ENCODE measurements at regions not wholly inside any gene's neighbourhood (a gene's known extent, or its start where the extent isn't known, plus 50 kb on each side); places are given as distances from the start of the nearest gene placed in this dataset.

DNA sequence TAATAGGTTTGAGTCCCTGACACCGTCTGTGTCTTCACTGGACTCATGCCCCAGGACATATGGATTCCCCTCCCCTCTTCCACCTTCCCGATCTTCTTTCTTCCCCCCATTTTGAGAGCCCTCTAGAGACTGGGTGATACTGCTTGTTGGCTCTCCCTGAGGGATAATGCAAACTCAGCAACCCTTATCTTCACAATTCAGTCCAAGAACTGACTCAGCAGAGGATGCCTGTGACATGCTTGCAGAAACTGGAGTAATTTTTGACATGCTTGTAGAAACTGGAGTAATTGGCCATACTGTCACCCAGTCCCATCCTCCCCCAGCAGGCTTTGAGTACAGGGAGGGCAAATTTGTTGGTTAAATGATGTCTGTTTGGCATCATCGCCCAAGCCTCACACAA lies 127.6 kb upstream of the CTTNBP2NL start:
- H3K27me3 ChIP-seq (ENCODE audit: insufficient read depth): no peaks in the 10 kb centered on the region
- Mint-ChIP-seq H3K27ac (no peak overlapping the region), H3K27me3 (ENCODE audit: insufficient read depth, low read depth, poor library complexity) (no peaks in the 10 kb centered on the region), H3K4me3 (no peak overlapping the region), H3K9me3 (peaks cover 4% of the 10 kb centered on the region; the same call in 2 of the 3 replicates), H3K4me1 (no peaks in the 10 kb centered on the region; the same call in 2 of the 3 replicates), H3K36me3 (ENCODE audit: low read depth) (no peaks in the 10 kb centered on the region; the same call in 2 of the 3 replicates)
- ATAC-seq: no peak
- no peaks in the 10 kb centered on the region for H3F3A ChIP-seq (replicated peaks; ENCODE audit: low read depth)
- H3K4me2 ChIP-seq: no peak overlapping the region
- no peaks in the 10 kb centered on the region for H3K36me3 ChIP-seq (ENCODE audit: insufficient read depth)
- TF ChIP-seq, protein P1, sequence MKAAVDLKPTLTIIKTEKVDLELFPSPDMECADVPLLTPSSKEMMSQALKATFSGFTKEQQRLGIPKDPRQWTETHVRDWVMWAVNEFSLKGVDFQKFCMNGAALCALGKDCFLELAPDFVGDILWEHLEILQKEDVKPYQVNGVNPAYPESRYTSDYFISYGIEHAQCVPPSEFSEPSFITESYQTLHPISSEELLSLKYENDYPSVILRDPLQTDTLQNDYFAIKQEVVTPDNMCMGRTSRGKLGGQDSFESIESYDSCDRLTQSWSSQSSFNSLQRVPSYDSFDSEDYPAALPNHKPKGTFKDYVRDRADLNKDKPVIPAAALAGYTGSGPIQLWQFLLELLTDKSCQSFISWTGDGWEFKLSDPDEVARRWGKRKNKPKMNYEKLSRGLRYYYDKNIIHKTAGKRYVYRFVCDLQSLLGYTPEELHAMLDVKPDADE (IDR thresholded peaks at IDR 0.05): no peak
- TF ChIP-seq ZNF114 (CRISPR knock-in tag; IDR thresholded peaks at IDR 0.05) (no peak), JUNB (IDR thresholded peaks at IDR 0.05; ENCODE audit: unreplicated experiment) (no peak), POLR2AphosphoS5 (IDR thresholded peaks at IDR 0.05; ENCODE audit: low read depth) (no peak), EZH2 (IDR thresholded peaks at IDR 0.05; ENCODE audit: low read depth, unreplicated experiment) (no peak), CREB1 (CRISPR knock-in tag; IDR thresholded peaks at IDR 0.05; ENCODE audit: low read depth) (no peak), EZH2phosphoT487 (IDR thresholded peaks at IDR 0.05; ENCODE audit: unreplicated experiment) (no peak), STAT1 (IDR thresholded peaks at IDR 0.05; ENCODE audit: unreplicated experiment) (no peak), ZNF331 (CRISPR knock-in tag; IDR thresholded peaks at IDR 0.05; ENCODE audit: low read depth) (no peak), NANOG (IDR thresholded peaks at IDR 0.05; ENCODE audit: borderline replicate concordance) (no peak)
- TF ChIP-seq, protein P2, sequence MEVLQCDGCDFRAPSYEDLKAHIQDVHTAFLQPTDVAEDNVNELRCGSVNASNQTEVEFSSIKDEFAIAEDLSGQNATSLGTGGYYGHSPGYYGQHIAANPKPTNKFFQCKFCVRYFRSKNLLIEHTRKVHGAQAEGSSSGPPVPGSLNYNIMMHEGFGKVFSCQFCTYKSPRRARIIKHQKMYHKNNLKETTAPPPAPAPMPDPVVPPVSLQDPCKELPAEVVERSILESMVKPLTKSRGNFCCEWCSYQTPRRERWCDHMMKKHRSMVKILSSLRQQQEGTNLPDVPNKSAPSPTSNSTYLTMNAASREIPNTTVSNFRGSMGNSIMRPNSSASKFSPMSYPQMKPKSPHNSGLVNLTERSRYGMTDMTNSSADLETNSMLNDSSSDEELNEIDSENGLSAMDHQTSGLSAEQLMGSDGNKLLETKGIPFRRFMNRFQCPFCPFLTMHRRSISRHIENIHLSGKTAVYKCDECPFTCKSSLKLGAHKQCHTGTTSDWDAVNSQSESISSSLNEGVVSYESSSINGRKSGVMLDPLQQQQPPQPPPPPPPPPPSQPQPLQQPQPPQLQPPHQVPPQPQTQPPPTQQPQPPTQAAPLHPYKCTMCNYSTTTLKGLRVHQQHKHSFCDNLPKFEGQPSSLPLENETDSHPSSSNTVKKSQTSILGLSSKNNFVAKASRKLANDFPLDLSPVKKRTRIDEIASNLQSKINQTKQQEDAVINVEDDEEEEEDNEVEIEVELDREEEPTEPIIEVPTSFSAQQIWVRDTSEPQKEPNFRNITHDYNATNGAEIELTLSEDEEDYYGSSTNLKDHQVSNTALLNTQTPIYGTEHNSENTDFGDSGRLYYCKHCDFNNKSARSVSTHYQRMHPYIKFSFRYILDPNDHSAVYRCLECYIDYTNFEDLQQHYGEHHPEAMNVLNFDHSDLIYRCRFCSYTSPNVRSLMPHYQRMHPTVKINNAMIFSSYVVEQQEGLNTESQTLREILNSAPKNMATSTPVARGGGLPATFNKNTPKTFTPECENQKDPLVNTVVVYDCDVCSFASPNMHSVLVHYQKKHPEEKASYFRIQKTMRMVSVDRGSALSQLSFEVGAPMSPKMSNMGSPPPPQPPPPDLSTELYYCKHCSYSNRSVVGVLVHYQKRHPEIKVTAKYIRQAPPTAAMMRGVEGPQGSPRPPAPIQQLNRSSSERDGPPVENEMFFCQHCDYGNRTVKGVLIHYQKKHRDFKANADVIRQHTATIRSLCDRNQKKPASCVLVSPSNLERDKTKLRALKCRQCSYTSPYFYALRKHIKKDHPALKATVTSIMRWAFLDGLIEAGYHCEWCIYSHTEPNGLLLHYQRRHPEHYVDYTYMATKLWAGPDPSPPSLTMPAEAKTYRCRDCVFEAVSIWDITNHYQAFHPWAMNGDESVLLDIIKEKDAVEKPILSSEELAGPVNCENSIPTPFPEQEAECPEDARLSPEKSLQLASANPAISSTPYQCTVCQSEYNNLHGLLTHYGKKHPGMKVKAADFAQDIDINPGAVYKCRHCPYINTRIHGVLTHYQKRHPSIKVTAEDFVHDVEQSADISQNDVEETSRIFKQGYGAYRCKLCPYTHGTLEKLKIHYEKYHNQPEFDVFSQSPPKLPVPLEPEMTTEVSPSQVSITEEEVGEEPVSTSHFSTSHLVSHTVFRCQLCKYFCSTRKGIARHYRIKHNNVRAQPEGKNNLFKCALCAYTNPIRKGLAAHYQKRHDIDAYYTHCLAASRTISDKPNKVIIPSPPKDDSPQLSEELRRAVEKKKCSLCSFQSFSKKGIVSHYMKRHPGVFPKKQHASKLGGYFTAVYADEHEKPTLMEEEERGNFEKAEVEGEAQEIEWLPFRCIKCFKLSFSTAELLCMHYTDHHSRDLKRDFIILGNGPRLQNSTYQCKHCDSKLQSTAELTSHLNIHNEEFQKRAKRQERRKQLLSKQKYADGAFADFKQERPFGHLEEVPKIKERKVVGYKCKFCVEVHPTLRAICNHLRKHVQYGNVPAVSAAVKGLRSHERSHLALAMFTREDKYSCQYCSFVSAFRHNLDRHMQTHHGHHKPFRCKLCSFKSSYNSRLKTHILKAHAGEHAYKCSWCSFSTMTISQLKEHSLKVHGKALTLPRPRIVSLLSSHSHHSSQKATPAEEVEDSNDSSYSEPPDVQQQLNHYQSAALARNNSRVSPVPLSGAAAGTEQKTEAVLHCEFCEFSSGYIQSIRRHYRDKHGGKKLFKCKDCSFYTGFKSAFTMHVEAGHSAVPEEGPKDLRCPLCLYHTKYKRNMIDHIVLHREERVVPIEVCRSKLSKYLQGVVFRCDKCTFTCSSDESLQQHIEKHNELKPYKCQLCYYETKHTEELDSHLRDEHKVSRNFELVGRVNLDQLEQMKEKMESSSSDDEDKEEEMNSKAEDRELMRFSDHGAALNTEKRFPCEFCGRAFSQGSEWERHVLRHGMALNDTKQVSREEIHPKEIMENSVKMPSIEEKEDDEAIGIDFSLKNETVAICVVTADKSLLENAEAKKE (CRISPR knock-in tag; IDR thresholded peaks at IDR 0.05): no peak
- TF ChIP-seq, protein P3, sequence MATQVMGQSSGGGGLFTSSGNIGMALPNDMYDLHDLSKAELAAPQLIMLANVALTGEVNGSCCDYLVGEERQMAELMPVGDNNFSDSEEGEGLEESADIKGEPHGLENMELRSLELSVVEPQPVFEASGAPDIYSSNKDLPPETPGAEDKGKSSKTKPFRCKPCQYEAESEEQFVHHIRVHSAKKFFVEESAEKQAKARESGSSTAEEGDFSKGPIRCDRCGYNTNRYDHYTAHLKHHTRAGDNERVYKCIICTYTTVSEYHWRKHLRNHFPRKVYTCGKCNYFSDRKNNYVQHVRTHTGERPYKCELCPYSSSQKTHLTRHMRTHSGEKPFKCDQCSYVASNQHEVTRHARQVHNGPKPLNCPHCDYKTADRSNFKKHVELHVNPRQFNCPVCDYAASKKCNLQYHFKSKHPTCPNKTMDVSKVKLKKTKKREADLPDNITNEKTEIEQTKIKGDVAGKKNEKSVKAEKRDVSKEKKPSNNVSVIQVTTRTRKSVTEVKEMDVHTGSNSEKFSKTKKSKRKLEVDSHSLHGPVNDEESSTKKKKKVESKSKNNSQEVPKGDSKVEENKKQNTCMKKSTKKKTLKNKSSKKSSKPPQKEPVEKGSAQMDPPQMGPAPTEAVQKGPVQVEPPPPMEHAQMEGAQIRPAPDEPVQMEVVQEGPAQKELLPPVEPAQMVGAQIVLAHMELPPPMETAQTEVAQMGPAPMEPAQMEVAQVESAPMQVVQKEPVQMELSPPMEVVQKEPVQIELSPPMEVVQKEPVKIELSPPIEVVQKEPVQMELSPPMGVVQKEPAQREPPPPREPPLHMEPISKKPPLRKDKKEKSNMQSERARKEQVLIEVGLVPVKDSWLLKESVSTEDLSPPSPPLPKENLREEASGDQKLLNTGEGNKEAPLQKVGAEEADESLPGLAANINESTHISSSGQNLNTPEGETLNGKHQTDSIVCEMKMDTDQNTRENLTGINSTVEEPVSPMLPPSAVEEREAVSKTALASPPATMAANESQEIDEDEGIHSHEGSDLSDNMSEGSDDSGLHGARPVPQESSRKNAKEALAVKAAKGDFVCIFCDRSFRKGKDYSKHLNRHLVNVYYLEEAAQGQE (IDR thresholded peaks at IDR 0.05; ENCODE audit: unreplicated experiment): no peak
- TF ChIP-seq, protein P4, sequence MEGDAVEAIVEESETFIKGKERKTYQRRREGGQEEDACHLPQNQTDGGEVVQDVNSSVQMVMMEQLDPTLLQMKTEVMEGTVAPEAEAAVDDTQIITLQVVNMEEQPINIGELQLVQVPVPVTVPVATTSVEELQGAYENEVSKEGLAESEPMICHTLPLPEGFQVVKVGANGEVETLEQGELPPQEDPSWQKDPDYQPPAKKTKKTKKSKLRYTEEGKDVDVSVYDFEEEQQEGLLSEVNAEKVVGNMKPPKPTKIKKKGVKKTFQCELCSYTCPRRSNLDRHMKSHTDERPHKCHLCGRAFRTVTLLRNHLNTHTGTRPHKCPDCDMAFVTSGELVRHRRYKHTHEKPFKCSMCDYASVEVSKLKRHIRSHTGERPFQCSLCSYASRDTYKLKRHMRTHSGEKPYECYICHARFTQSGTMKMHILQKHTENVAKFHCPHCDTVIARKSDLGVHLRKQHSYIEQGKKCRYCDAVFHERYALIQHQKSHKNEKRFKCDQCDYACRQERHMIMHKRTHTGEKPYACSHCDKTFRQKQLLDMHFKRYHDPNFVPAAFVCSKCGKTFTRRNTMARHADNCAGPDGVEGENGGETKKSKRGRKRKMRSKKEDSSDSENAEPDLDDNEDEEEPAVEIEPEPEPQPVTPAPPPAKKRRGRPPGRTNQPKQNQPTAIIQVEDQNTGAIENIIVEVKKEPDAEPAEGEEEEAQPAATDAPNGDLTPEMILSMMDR (conservative IDR thresholded peaks at IDR 0.05; ENCODE audit: low read depth in 2 of 2): no peak
- H3K4me3 ChIP-seq: no peak overlapping the region
- H3K9me2 ChIP-seq (ENCODE audit: insufficient read depth): peaks cover 14% of the 10 kb centered on the region; the same call in 1 of the 2 replicates
- no peak overlapping the region for H2AFZ ChIP-seq
- no peaks in the 10 kb centered on the region for H4K20me1 ChIP-seq (replicated peaks; ENCODE audit: insufficient read depth)
- DNase-seq (ENCODE audit: low spot score): no peak
- no peaks in the 10 kb centered on the region for H3K4me1 ChIP-seq (ENCODE audit: insufficient read depth)
- no peaks in the 10 kb centered on the region for H3K79me2 ChIP-seq (replicated peaks; ENCODE audit: insufficient read depth)
- H3K27ac ChIP-seq (ENCODE audit: low read depth): no peak overlapping the region
